ENCODE measurements at regions not wholly inside any gene's neighbourhood (a gene's known extent, or its start where the extent isn't known, plus 50 kb on each side); places are given as distances from the start of the nearest gene placed in this dataset.
A peak's percentile ranks its signal among the peaks of the same experiment; 100 is the strongest.
"Not testable (repeated sequence)": the region's sequence is repeated elsewhere in the genome, so short reads cannot be mapped to it uniquely, and the experiment has no call there.

DNA sequence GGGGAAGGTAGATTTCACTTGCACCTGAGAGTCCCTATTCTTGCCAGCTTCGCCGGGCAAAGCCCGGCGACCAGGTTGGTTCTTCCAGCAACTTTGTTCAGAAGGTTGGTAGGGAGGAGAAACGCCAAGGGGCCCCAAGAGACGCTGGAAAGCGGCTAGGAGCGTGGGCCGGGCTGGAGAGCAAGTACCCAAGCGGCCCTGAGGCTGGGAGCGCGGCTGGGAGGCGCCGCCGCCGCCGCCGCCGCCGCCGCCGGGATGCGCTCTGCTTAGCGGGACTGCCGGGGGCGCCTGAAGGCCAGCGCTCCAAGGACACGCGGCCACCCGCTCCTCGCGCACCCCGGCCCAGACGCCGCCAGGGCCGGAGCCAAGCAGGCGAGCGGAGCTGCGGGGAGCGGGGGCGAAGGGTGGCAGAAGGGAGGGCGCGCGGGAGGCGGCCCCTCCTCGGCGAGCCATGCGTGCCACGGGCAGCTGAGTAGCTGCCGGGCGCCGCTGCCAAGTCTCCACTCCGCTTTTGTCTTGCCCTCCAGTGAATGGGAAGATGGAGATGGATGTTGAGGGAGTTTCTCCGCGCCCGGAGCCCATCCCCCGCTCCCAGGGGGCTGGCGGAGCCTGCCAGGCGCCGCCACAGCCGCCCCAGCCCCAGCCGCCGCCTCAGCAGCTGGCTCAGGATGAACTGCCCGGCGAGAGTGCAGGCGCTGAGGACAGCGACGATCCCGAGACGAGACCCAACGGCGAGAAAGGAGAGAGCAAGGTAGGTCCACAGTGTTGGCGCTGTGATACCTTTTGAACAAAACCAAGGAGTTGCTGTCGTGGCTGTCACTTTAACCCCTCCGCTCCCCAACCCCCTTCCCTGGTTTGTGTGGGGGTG, 227.4 kb upstream of the AZI2 start:
- peak; percentile 63 for DNase-seq

GRCh38 chr3:28576614-28577200, 228.1 kb upstream of the AZI2 start:
- peak; percentile 28 for DNase-seq

- DNase-seq, result peak; percentile 2
Observed at GRCh38 chr3:28577941-28578500, 229.4 kb upstream of the AZI2 start.

GRCh38 chr3:28586325-28586724, 237.7 kb upstream of the AZI2 start:
- DNase-seq, result no peak

DNA sequence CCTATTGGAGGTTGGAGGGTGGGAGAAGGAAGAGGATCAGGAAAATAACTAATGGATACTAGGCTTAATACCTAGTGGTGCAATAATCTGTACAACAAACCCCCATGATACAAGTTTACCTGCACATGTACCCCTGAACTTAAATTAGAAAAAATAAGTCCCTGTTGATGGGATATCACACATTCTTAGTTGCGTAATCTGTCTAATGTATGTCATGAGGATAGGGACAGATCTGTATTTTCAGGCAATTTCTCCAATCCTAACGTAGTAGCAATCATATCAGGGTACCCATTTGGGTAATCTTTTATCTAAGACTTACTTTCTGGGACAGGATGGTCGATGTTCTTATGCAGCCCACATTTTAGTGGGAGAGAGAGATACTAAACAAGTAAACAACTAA, 239.1 kb upstream of the AZI2 start:
- no peak for DNase-seq

GRCh38 chr3:28590216-28590615, 241.6 kb upstream of the AZI2 start:
- no peak for DNase-seq

DNA sequence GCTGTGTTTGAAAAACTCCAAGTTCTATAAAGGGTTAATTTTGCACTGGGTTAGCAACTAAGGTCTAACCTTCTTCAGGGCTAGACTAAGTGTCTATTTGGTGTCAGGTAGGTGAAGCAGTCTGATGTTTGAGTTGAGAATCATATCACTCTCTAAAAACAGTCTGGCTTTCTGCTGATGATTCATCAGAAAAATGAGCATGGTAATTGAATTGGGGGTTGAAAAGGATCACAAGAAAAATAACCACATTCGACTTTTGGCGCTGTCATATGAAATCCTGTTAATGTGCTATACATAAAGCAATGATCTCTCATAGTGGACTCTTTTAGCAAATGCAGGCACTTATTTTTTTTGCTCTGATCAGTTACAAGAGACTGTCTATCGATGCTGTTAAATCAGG, 242.2 kb upstream of the AZI2 start:
- no peak for DNase-seq

- no peak for DNase-seq
Observed at GRCh38 chr3:28595372-28595771, 246.7 kb upstream of the AZI2 start.

GRCh38 chr3:28597452-28597851, 248.8 kb upstream of the AZI2 start:
- no peak for DNase-seq

GRCh38 chr3:28598165-28598564, 249.5 kb upstream of the AZI2 start:
- DNase-seq, result no peak

DNA sequence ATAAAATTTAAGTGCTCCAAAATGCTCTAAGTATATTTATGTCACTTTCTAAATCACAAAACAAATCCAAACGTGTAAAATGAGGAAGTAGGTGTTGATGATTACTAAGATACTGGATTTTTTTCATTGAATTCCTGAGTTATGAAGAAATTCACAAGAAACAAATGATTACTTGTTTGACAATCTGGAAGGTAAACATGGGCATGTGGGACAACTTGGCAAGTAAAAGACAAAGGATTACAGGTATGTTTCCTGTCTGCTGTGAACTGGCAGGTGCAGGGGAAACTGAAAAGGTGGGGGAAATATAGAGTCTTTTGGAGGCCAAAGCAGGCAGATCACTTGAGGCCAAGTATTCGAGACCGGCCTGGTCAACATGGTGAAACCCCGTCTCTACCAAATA, 252.7 kb upstream of the AZI2 start:
- no peak for DNase-seq

GRCh38 chr3:28606283-28606682, 257.7 kb upstream of the AZI2 start:
- DNase-seq, result no peak

DNA sequence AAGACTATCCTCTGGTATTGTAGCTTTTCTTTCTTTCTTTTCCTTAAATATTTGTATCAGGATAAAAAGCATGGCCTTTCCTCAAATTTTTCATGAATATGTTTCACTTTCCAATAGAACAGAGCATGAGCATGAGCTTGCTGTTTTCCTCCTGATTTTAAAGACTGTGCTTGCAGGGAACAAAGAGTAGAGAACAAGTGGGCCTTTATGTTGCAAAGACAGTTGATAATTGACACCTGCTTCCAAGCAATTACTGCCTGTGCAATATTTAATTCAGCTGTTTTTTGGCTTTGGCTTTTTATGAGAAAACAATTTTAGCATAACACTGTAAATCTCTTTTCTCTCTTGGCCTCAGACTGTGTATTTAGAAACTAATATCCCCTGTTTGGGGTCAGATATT, 263.6 kb upstream of the AZI2 start:
- DNase-seq, result peak; percentile 14

DNA sequence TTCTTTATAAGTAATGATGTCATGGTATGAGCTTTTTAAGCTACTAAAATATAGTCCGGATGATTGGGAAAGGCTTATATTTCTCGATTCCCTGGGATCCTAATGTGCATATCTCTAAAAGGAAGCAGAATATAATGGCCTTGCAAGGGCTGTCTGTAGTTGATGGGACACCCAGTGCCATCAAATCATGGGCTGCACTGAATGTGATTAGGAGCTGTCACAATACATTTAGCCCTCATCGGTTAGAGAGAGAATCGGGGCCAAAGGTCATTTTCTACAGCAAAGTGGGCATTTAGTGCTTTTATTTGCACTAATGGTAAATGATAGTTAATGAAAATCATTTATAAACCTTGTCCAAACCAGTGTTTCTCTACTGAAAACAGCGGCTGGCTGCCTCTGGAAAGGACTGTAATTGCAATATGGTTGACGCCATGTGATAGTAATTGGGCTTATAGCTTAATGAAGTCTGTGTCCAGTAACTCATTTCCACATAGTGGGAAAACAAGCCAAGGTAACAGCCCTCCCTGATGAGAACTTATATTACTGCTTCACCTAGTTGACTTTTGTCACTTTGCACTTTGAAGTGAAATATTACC, 265.0 kb upstream of the AZI2 start:
- DNase-seq, result no peak

DNA sequence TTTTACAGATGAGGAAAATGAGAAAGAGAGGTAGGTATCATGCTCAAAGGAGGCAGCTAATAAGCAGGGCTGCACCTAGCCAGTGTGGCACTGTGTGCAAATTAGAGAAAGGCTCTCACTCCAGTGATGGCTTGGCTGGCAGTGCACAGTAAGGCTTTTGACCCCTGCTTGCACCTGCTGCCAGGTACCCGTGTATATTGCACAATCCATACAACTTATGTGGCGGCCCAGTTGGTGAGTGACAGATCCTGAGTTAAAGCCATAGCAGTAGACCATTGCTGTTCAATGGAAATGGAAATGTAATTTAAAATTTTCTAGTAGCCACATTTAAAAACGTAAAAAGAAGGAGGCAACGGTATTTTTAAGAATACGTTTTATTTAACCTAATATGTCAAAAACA, 266.4 kb upstream of the AZI2 start:
- DNase-seq, result no peak

- DNase-seq, result no peak
Observed at GRCh38 chr3:28615971-28616370, 267.3 kb upstream of the AZI2 start.

- DNase-seq, result no peak
Observed at GRCh38 chr3:28617821-28618220, 269.2 kb upstream of the AZI2 start.

- DNase-seq, result no peak
Observed at GRCh38 chr3:28623106-28623505, 274.5 kb upstream of the AZI2 start.

- DNase-seq, result no peak
Observed at GRCh38 chr3:28624084-28624483, 275.5 kb upstream of the AZI2 start.

- not testable (repeated sequence) for DNase-seq
Observed at GRCh38 chr3:28627843-28628242, 279.2 kb upstream of the AZI2 start.

- no peak for DNase-seq
Observed at GRCh38 chr3:28634019-28634418, 285.4 kb upstream of the AZI2 start.

- DNase-seq, result no peak
Observed at GRCh38 chr3:28637742-28638141, 289.1 kb upstream of the AZI2 start.

DNA sequence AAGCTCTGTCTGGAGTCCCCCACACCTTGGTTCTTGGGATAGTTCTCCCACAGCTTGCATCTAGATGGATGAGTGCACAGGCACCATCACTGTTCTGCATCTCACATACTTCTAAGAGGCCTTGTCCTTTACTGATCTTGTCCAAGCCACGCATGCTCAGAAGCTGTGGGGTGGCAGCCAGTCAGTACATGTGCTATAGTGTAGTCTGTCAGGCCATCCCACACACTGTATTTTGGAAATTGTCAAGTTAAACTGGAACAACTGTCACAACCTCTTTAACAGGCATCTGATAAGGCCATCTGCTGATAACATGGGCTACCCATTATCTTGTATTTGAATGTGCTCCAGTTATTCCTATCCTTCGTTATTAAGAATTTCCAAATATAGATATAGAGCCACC, 296.5 kb upstream of the AZI2 start:
- DNase-seq, result no peak

- DNase-seq, result no peak
Observed at GRCh38 chr3:28646435-28646834, 297.8 kb upstream of the AZI2 start.

All from NCI-H69 (cell line).